ENCODE measurements at regions not wholly inside any gene's neighbourhood (a gene's known extent, or its start where the extent isn't known, plus 50 kb on each side); places are given as distances from the start of the nearest gene placed in this dataset.

- TF ChIP-seq CTCF (IDR thresholded peaks at IDR 0.05; ENCODE audit: insufficient read depth, low read length) (no peak), POLR2AphosphoS5 (IDR thresholded peaks at IDR 0.05; ENCODE audit: low read depth) (no peak)
Observed at GRCh38 chr9:7491641-7492040, 307.9 kb downstream of the DMAC1 start.

All from HL-60 (cell line).